IMR-90 (cell line): ENCODE measurements at regions not wholly inside any gene's neighbourhood (a gene's known extent, or its start where the extent isn't known, plus 50 kb on each side); places are given as distances from the start of the nearest gene placed in this dataset.

Experiments used
- ATAC-seq: fragments of 200-7000 bp; cut with Tn5 transposase; 2 replicates; pipeline ENCODE4 v1.9.1; 2020; ENCODE audit warnings: low read depth, mild to moderate bottlenecking, moderate library complexity
- BruUV-seq: library from RNA; stranded (reverse); fragments of 400-500 nt; replicated peaks from 2 replicates; lab custom pipeline; 2021; lab: Mats Ljungman, UMichigan
- CTCF ChIA-PET: fragments of 300-600 bp; formaldehyde crosslinking; extraction: SDS; loops from one replicate; lab custom pipeline; 2021; ENCODE audit warnings: antibody characterized with exemption; lab: Yijun Ruan, JAX
- POLR2A ChIA-PET: fragments of 300-600 bp; sonication (Branson Sonifier 250); formaldehyde crosslinking; loops from one replicate; lab custom pipeline; 2022; ENCODE audit warnings: antibody characterized with exemption; ENCODE audit not compliant: unreplicated experiment; lab: Charles Lee
- DNase-seq: peaks from one replicate; pipeline ENCODE4 v3.0.0; 2013
- H2AFZ ChIP-seq: replicated peaks from 2 replicates; pipeline ENCODE3; 2013; ENCODE audit warnings: low read length, mild to moderate bottlenecking; ENCODE audit not compliant: poor library complexity
- H2AK5ac ChIP-seq: 2 replicates; pipeline ENCODE4 v1.6.1; 2013; ENCODE audit warnings: low read depth, low read length, inconsistent platforms
- H2AK9ac ChIP-seq: replicated peaks from 2 replicates; pipeline ENCODE3; 2013; ENCODE audit warnings: mild to moderate bottlenecking, low read depth, low read length, moderate library complexity; ENCODE audit not compliant: poor library complexity
- H2BK120ac ChIP-seq: 2 replicates; pipeline ENCODE4 v1.6.1; 2013; ENCODE audit warnings: low read depth, low read length, inconsistent platforms
- H2BK15ac ChIP-seq: 3 replicates; pipeline ENCODE4 v1.6.1; 2013; ENCODE audit warnings: low read depth, low read length, inconsistent platforms
- H2BK20ac ChIP-seq: 2 replicates; pipeline ENCODE4 v1.6.1; 2013; ENCODE audit warnings: low read depth, mild to moderate bottlenecking, inconsistent platforms, low read length, moderate library complexity
- H2BK5ac ChIP-seq: 2 replicates; pipeline ENCODE4 v1.6.1; 2013; ENCODE audit warnings: mild to moderate bottlenecking, low read depth, low read length, inconsistent platforms; ENCODE audit not compliant: poor library complexity, severe bottlenecking
- H3K14ac ChIP-seq: replicated peaks from 2 replicates; pipeline ENCODE4 v1.6.1; 2013; ENCODE audit warnings: low read depth, low read length, inconsistent platforms
- H3K18ac ChIP-seq: 2 replicates; pipeline ENCODE4 v1.6.1; 2013; ENCODE audit warnings: low read depth, low read length, control low read depth
- H3K23ac ChIP-seq: 2 replicates; pipeline ENCODE4 v1.6.1; 2013; ENCODE audit warnings: low read depth, low read length, inconsistent platforms
- H3K27ac ChIP-seq: 2 replicates; pipeline ENCODE4 v1.5.1; 2013; ENCODE audit warnings: mild to moderate bottlenecking, control low read depth, low read length; ENCODE audit not compliant: insufficient read depth
- H3K27me3 ChIP-seq: 2 replicates; pipeline ENCODE4 v1.6.1; 2013; ENCODE audit warnings: low read length; ENCODE audit not compliant: control insufficient read depth, insufficient read depth
- H3K36me3 ChIP-seq: 2 replicates; pipeline ENCODE4 v1.6.1; 2013; ENCODE audit warnings: low read length, mixed read lengths; ENCODE audit not compliant: control insufficient read depth, insufficient read depth
- H3K4ac ChIP-seq: 2 replicates; pipeline ENCODE4 v1.6.1; 2013; ENCODE audit warnings: low read depth, low read length, inconsistent platforms
- H3K4me1 ChIP-seq: 2 replicates; pipeline ENCODE4 v1.6.1; 2013; ENCODE audit warnings: low read length, mixed read lengths; ENCODE audit not compliant: control insufficient read depth, insufficient read depth
- H3K4me2 ChIP-seq: 2 replicates; pipeline ENCODE4 v1.6.1; 2013; ENCODE audit warnings: low read depth, mild to moderate bottlenecking, control low read depth, low read length, moderate library complexity
- H3K4me3 ChIP-seq: 2 replicates; pipeline ENCODE4 v1.5.1; 2013; ENCODE audit warnings: low read depth, mild to moderate bottlenecking, control low read depth, low read length, moderate library complexity; ENCODE audit not compliant: insufficient read depth
- H3K56ac ChIP-seq: 2 replicates; pipeline ENCODE4 v1.6.1; 2013; ENCODE audit warnings: low read length, inconsistent platforms; ENCODE audit not compliant: insufficient read depth; ENCODE audit errors: extremely low read depth
- H3K79me1 ChIP-seq, 2 experiments: 2 replicates each; pipeline ENCODE4 v1.6.1; 2013; ENCODE audit warnings: low read length in 2 of 2, inconsistent platforms in 1 of 2, low read depth in 1 of 2
- H3K9ac ChIP-seq: 2 replicates; pipeline ENCODE4 v1.6.1; 2013; ENCODE audit warnings: low read depth, low read length, control low read depth
- H3K9me1 ChIP-seq: 2 replicates; pipeline ENCODE4 v1.6.1; 2013; ENCODE audit warnings: low read length, inconsistent platforms; ENCODE audit not compliant: insufficient read depth
- H3K9me3 ChIP-seq: 2 replicates; pipeline ENCODE4 v1.6.1; 2013; ENCODE audit warnings: low read length; ENCODE audit not compliant: control insufficient read depth, insufficient read depth
- H4K20me1 ChIP-seq: 2 replicates; pipeline ENCODE4 v1.6.1; 2013; ENCODE audit warnings: low read length, inconsistent platforms; ENCODE audit not compliant: insufficient read depth
- H4K5ac ChIP-seq: 2 replicates; pipeline ENCODE4 v1.6.1; 2013; ENCODE audit warnings: mild to moderate bottlenecking, low read depth, low read length, control low read depth
- H4K8ac ChIP-seq, 2 experiments: 2 replicates each; pipeline ENCODE4 v1.6.1; 2013; ENCODE audit warnings: low read depth in 2 of 2, low read length in 2 of 2, control low read depth in 1 of 2, inconsistent platforms in 1 of 2
- H4K91ac ChIP-seq: 2 replicates; pipeline ENCODE4 v1.6.1; 2013; ENCODE audit warnings: low read depth, low read length, inconsistent platforms; ENCODE audit not compliant: insufficient read depth
- BHLHE40 ChIP-seq: fragments of 150-350 bp; IDR thresholded peaks from 2 replicates; pipeline ENCODE4 v1.6.1; 2016; ENCODE audit warnings: mild to moderate bottlenecking, low read depth, low read length
- CEBPB ChIP-seq: IDR thresholded peaks from 2 replicates; pipeline ENCODE4 v1.6.1; 2012; ENCODE audit warnings: low read depth, low read length, improper control_type of control experiment
- CHD1 ChIP-seq: IDR thresholded peaks from 2 replicates; pipeline ENCODE4 v1.6.1; 2012; ENCODE audit warnings: low read depth, low read length, improper control_type of control experiment
- FOS ChIP-seq: fragments of 150-350 bp; IDR thresholded peaks from 2 replicates; pipeline ENCODE4 v1.6.1; 2016; ENCODE audit warnings: low read depth, low read length
- MAFK ChIP-seq: IDR thresholded peaks from 2 replicates; pipeline ENCODE4 v1.6.1; 2012; ENCODE audit warnings: low read depth, low read length, improper control_type of control experiment
- MAZ ChIP-seq: IDR thresholded peaks from 2 replicates; pipeline ENCODE4 v1.6.1; 2012; ENCODE audit warnings: low read depth, mild to moderate bottlenecking, low read length, improper control_type of control experiment, moderate library complexity, borderline replicate concordance
- MXI1 ChIP-seq: IDR thresholded peaks from 2 replicates; pipeline ENCODE4 v1.6.1; 2012; ENCODE audit warnings: low read depth, mild to moderate bottlenecking, low read length, moderate library complexity, borderline replicate concordance
- NFE2L2 ChIP-seq: fragments of 150-350 bp; IDR thresholded peaks from 2 replicates; pipeline ENCODE4 v1.6.1; 2016; ENCODE audit warnings: low read depth, mild to moderate bottlenecking, low read length
- POLR2A ChIP-seq: IDR thresholded peaks from 2 replicates; pipeline ENCODE4 v1.6.1; 2012; ENCODE audit warnings: mild to moderate bottlenecking, low read depth, low read length
- RAD21 ChIP-seq: IDR thresholded peaks from 2 replicates; pipeline ENCODE4 v1.6.1; 2012; ENCODE audit warnings: low read length, improper control_type of control experiment
- RCOR1 ChIP-seq: IDR thresholded peaks from 2 replicates; pipeline ENCODE4 v1.6.1; 2012; ENCODE audit warnings: mild to moderate bottlenecking, low read length, improper control_type of control experiment; ENCODE audit not compliant: insufficient replicate concordance
- RFX5 ChIP-seq: IDR thresholded peaks from 2 replicates; pipeline ENCODE4 v1.8.0; 2012; ENCODE audit warnings: low read depth, mild to moderate bottlenecking, low read length, moderate library complexity
- SMC3 ChIP-seq: fragments of 150-350 bp; IDR thresholded peaks from 2 replicates; pipeline ENCODE4 v1.6.1; 2016; ENCODE audit warnings: low read depth, mild to moderate bottlenecking, antibody characterized with exemption, low read length, moderate library complexity
- WGBS, 2 experiments: methylation state at CpG; one replicate each; pipeline versions ENCODE4 v1.1.5 to v1.1.7; 2013; ENCODE audit warnings: missing lambda C conversion rate in 2 of 2; ENCODE audit not compliant: insufficient read length in 1 of 2; ENCODE audit errors: extremely low coverage in 2 of 2; 5-methylcytosine and 5-hydroxymethylcytosine counted together
- dilution Hi-C: fragments of 300-500 bp; cut with HindIII; formaldehyde crosslinking; loops from one replicate; pipeline ENCODE4 v1.14.3; 2018; ENCODE audit warnings: low sequenced_read_pairs; ENCODE audit not compliant: unreplicated experiment
- in situ Hi-C: fragments of 300-500 bp; cut with MboI; formaldehyde crosslinking; loops from 3 replicates; pipeline ENCODE4 v1.14.3; 2019; ENCODE audit warnings: low sequenced_read_pairs, inconsistent platforms, mixed read lengths
- intact Hi-C: fragments of 100-400 bp; cut with micrococcal nuclease; formaldehyde crosslinking; loops from 2 replicates; pipeline ENCODE4 v1.10.0; 2022
- TF ChIP-seq, protein P1 (sequence below): fragments of 150-350 bp; IDR thresholded peaks from 2 replicates; pipeline ENCODE4 v1.6.1; 2017; ENCODE audit warnings: mild to moderate bottlenecking, antibody characterized with exemption, low read length, low read depth
- TF ChIP-seq, protein P2 (sequence below): fragments of 150-350 bp; IDR thresholded peaks from 2 replicates; pipeline ENCODE4 v1.6.1; 2016; ENCODE audit warnings: low read depth, mild to moderate bottlenecking, low read length, moderate library complexity, borderline replicate concordance
- TF ChIP-seq, protein P3 (sequence below): conservative IDR thresholded peaks from 2 replicates; pipeline ENCODE4 v1.5.1; 2012; ENCODE audit warnings: mild to moderate bottlenecking, low read depth, low read length, improper control_type of control experiment

DNA sequence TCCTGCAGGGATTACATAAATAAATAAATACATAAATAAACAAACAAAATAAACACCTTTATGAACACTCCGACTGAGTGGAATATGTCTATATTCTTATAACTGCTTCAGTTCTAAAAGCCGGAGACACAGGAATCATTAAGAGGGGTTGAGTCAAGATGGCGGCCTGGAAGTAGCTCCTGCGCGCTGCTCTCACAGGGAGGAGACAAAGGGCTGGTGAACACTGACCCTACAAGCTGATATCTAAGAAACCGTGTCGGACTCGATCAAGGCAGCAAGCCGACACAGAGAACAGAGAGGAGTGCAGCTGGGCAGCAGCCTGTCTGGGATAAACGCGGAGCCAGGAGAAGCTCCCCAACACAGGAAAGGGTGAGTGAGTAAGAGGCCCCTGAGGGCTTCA, 1098.6 kb upstream of the NCAM2 start:
- H2BK5ac ChIP-seq = no peak overlapping the region
- no peaks in the 10 kb centered on the region for H3K9me1 ChIP-seq
- H3K4me3 ChIP-seq = no peak overlapping the region
- no peak overlapping the region for H3K56ac ChIP-seq
- no peak overlapping the region for H3K4ac ChIP-seq
- no peak overlapping the region for H3K18ac ChIP-seq
- no peak overlapping the region for H2AK5ac ChIP-seq
- H2BK15ac ChIP-seq = no peak overlapping the region
- POLR2A ChIA-PET = no interaction called here
- peaks cover 11% of the 10 kb centered on the region for H3K9me3 ChIP-seq
- dilution Hi-C loops = no loop called here
- H3K27me3 ChIP-seq = no peaks in the 10 kb centered on the region
- H3K23ac ChIP-seq = no peak overlapping the region
- no peak overlapping the region for H3K4me2 ChIP-seq
- H3K36me3 ChIP-seq = no peaks in the 10 kb centered on the region
- no peak overlapping the region for H2AK9ac ChIP-seq
- ATAC-seq (no peak), DNase-seq (no peak)
- no peak overlapping the region for H3K14ac ChIP-seq
- H3K9ac ChIP-seq = no peak overlapping the region
- no peaks in the 10 kb centered on the region for H4K20me1 ChIP-seq
- CTCF ChIA-PET = no interaction called here
- in situ Hi-C loops = no loop called here
- H2BK20ac ChIP-seq = no peak overlapping the region
- H3K4me1 ChIP-seq = no peaks in the 10 kb centered on the region
- H2AFZ ChIP-seq = no peak overlapping the region
- no peak overlapping the region for H4K8ac ChIP-seq
- no peaks in the 10 kb centered on the region for H3K79me1 ChIP-seq
- no peak overlapping the region for H2BK120ac ChIP-seq
- WGBS, 2 experiments = 79% methylated on average over 6 of the region's 11 CpGs; no CpG with 5 or more reads in 1 of the 2 experiments
- TF ChIP-seq BHLHE40 (no peak), RAD21 (no peak), CEBPB (no peak), MAZ (no peak), RFX5 (no peak), RCOR1 (no peak), MAFK (no peak), CHD1 (no peak), SMC3 (no peak), POLR2A (no peak), NFE2L2 (no peak), FOS (no peak), MXI1 (no peak)
- TF ChIP-seq, protein P1, sequence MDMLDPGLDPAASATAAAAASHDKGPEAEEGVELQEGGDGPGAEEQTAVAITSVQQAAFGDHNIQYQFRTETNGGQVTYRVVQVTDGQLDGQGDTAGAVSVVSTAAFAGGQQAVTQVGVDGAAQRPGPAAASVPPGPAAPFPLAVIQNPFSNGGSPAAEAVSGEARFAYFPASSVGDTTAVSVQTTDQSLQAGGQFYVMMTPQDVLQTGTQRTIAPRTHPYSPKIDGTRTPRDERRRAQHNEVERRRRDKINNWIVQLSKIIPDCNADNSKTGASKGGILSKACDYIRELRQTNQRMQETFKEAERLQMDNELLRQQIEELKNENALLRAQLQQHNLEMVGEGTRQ = no peak
- TF ChIP-seq, protein P2, sequence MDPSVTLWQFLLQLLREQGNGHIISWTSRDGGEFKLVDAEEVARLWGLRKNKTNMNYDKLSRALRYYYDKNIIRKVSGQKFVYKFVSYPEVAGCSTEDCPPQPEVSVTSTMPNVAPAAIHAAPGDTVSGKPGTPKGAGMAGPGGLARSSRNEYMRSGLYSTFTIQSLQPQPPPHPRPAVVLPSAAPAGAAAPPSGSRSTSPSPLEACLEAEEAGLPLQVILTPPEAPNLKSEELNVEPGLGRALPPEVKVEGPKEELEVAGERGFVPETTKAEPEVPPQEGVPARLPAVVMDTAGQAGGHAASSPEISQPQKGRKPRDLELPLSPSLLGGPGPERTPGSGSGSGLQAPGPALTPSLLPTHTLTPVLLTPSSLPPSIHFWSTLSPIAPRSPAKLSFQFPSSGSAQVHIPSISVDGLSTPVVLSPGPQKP = no peak
- TF ChIP-seq, protein P3, sequence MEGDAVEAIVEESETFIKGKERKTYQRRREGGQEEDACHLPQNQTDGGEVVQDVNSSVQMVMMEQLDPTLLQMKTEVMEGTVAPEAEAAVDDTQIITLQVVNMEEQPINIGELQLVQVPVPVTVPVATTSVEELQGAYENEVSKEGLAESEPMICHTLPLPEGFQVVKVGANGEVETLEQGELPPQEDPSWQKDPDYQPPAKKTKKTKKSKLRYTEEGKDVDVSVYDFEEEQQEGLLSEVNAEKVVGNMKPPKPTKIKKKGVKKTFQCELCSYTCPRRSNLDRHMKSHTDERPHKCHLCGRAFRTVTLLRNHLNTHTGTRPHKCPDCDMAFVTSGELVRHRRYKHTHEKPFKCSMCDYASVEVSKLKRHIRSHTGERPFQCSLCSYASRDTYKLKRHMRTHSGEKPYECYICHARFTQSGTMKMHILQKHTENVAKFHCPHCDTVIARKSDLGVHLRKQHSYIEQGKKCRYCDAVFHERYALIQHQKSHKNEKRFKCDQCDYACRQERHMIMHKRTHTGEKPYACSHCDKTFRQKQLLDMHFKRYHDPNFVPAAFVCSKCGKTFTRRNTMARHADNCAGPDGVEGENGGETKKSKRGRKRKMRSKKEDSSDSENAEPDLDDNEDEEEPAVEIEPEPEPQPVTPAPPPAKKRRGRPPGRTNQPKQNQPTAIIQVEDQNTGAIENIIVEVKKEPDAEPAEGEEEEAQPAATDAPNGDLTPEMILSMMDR = no peak
- H4K5ac ChIP-seq = no peak overlapping the region
- BruUV-seq = no TSS peak
- no peak overlapping the region for H3K27ac ChIP-seq
- no peak overlapping the region for H4K91ac ChIP-seq
- intact Hi-C loops = no loop called here
